Suppressor macrophage treated with lipopolysaccharide for 1 hour (primary cell): ENCODE measurements at regions not wholly inside any gene's neighbourhood (a gene's known extent, or its start where the extent isn't known, plus 50 kb on each side); places are given as distances from the start of the nearest gene placed in this dataset.
A peak's percentile ranks its signal among the peaks of the same experiment; 100 is the strongest.

Source experiments
- DNase-seq, 3 donors: peaks; one replicate each; pipeline ENCODE4 v3.0.0-alpha.2; 2020 to 2022

- DNase-seq, result no peak
Measured at GRCh38 chr2:8306530-8307351, 375.1 kb upstream of the ID2 start.

GRCh38 chr2:8307606-8308180 lies 374.2 kb upstream of the ID2 start:
- DNase-seq, result peak; percentile 61 to 76 (median 74)

GRCh38 chr2:8309131-8309530 lies 372.7 kb upstream of the ID2 start:
- no peak for DNase-seq

- DNase-seq, result peak; percentile 79 to 88 (median 83)
Measured at GRCh38 chr2:8310557-8311455, 371.1 kb upstream of the ID2 start.

GRCh38 chr2:8312221-8312620 lies 369.6 kb upstream of the ID2 start:
- DNase-seq, result no peak

- DNase-seq, result peak in 2 of 3 donors; percentile 32 to 33
Measured at GRCh38 chr2:8312861-8313830, 368.7 kb upstream of the ID2 start.

- peak; percentile 65 to 70 (median 66) for DNase-seq
Measured at GRCh38 chr2:8314063-8314462, 367.8 kb upstream of the ID2 start.

GRCh38 chr2:8315531-8316165 lies 366.2 kb upstream of the ID2 start:
- DNase-seq, result peak; percentile 77 to 79 (median 78)

- no peak for DNase-seq
Measured at GRCh38 chr2:8316356-8316755, 365.5 kb upstream of the ID2 start.

GRCh38 chr2:8317418-8317817 lies 364.4 kb upstream of the ID2 start:
- DNase-seq, result no peak

GRCh38 chr2:8319219-8319618 lies 362.6 kb upstream of the ID2 start:
- DNase-seq, result peak in 2 of 3 donors; percentile 56 to 61

GRCh38 chr2:8320311-8321066 lies 361.4 kb upstream of the ID2 start:
- no peak for DNase-seq

GRCh38 chr2:8322634-8323033 lies 359.2 kb upstream of the ID2 start:
- no peak for DNase-seq

GRCh38 chr2:8324164-8324856 lies 357.5 kb upstream of the ID2 start:
- DNase-seq, result no peak

GRCh38 chr2:8324901-8325300 lies 357.0 kb upstream of the ID2 start:
- no peak for DNase-seq

GRCh38 chr2:8327371-8328100 lies 354.3 kb upstream of the ID2 start:
- no peak for DNase-seq

GRCh38 chr2:8328217-8328616 lies 353.6 kb upstream of the ID2 start:
- peak; percentile 59 to 70 (median 70) for DNase-seq

GRCh38 chr2:8329660-8330622 lies 351.9 kb upstream of the ID2 start:
- DNase-seq, result no peak
